Skeletal muscle cell (primary cell): ENCODE measurements at regions not wholly inside any gene's neighbourhood (a gene's known extent, or its start where the extent isn't known, plus 50 kb on each side); places are given as distances from the start of the nearest gene placed in this dataset.

Source experiments
- DNase-seq: peaks from one replicate; pipeline ENCODE4 v3.0.0-alpha.2; 2010; ENCODE audit warnings: low read depth
- H3K4me3 ChIP-seq: 2 replicates; pipeline ENCODE4 v1.5.1; 2011; ENCODE audit warnings: low read depth, mild to moderate bottlenecking, control low read depth, low read length, moderate library complexity

DNA sequence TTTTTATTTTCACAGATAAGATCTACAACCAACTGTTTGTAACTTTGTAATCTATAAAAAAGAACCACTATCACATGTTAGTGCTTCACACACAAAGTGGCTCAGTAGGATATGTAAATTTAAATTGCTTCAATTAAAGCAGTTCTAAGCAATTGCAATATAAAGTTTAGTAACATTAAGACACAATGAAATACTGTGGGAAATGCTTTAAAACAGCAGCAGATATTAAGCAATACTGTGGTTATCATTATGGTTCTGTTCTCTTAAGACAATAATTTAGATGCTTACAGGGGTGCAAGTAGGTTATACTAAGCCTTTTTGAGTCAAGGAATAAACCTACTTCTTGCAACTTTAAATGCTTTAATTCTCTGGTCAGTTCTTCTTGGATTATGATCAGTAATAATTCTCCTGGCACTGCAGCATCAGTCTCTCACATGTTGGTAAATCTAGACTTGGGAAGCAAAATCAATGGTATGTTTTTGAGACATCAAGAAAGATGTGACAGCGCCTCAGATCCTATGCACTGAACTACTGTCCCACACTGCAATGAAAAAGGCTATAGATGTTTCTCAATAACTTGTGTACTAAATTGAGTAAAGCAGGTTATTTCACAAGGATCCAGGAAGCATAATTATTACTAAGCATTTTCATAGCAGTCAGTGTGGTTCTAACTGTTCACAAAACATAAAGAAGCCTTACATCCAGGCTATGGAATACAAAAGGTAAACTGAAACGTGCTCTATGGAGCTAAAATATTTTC is 338.7 kb upstream of the PDE4D start:
- H3K4me3 ChIP-seq, result no peak overlapping the region
- DNase-seq, result no peak

DNA sequence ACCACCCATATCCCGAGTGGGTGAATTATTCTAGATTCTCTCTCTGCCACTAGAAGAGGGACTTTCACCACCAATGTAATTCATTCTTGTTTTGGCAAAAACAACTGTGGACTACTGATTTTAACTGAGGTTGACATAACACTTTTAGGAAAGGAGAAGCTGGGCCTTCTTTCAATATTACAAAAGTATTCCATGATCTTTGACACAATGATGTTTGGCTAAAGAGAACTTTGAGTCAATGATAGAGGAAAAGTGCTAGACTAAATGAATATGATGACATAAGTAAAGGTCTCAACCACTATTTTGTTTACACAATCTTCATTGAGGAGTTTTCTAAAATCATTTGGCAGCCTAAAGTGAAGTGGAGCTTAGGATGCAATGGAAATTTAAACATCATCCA is 336.9 kb upstream of the PDE4D start:
- DNase-seq, result no peak

DNA sequence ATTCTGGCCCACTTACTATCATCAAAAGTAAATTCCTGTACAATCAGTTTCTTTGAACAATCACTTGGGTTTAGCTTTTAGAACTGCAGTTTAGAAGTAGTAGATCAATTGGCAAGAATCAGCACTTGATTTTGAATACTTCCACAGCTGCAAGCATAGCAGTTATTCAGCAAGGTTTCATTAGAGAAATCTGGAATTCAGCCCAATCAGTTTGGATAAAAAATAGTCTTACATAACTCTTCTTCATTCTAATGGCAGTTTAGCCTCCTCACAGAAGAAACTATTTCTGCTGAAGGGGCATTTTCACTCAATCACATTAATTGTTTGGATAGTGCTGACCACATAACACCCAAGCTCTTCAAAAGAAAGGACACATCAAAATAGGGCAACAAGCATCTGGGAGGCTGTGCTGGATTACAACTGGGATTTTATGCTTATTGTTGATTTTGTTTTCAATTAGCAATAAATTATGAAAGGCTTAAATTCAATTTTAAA is 336.2 kb upstream of the PDE4D start:
- no peak overlapping the region for H3K4me3 ChIP-seq
- DNase-seq, result no peak

More for the DNA sequence above, 336.9 kb upstream of the PDE4D start:
- no peak overlapping the region for H3K4me3 ChIP-seq

DNA sequence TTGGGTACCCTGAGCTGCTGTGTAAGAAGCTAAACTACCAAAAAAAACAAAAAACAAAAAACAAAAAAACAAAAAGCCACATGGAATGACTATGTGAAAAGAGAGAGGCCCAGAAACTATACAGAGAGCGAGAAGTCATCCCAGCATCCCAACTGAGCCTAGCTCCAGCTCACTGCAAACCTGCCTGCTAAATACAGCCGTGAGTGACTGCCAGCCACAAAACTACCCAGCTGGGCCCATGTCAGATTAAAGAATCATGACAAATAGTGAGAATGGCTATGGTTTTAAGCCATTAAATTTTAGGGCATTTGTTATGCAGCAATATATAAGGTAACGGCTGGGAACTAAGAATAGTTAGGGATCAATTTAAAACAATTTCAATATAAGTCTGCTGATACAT is 335.1 kb upstream of the PDE4D start:
- DNase-seq, result no peak

DNA sequence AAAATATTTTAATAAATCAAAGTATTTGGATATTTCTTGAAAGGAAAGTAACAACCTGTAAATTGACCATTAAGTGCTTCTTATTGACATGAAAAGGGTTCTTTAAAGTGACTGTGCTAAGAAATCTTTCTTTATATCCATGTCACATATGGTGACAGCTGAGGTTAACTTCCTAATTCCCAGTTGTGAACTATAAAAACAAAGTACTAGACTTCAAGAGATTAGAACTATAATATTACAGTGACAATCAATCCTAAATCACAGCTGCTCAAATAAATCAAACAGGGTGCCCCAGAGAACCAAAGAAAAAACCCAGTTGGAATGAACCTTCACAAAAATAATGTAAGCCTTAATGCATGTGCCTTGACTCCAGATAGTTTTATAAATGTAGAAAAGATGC is 332.6 kb upstream of the PDE4D start:
- H3K4me3 ChIP-seq, result no peak overlapping the region
- no peak for DNase-seq

More for the DNA sequence above, 335.1 kb upstream of the PDE4D start:
- no peak overlapping the region for H3K4me3 ChIP-seq

DNA sequence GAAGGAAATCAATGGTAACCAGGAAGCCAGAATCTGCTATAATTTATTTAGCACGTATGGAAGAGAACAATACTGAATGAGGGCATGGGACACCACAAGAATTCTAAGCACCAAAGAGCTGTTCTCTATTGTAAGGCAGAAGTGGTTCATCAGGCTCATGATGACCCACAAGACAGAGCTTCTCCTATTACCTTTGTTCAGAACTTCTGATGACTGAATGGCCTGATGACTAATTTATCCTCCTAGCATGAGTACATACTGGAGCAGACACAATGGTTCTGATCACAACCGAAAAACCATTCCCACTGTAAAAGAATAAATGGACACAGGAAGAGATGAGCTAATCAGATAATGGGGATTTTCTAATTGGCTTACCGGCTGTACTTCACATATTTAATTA is 329.8 kb upstream of the PDE4D start:
- peak; percentile 47 for DNase-seq
- no peak overlapping the region for H3K4me3 ChIP-seq

DNA sequence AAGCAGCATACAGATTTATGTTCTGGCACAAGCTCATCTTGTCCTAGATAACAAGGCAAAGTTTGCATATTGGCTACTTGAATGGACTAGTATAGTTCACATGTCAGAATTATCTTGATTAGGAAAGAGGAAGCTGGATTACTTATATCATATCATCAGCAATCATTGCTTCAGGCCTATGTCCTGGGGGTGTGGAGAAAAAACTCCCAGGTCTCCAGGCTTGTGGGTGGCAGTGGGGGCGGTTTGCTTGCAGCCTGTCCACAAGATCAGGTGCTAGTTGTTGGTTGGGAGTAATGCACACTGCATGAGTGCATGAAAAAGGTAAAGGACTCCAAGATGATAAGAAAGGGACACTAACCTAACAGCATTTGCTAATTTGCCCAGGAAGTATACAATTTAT is 326.4 kb upstream of the PDE4D start:
- no peak for DNase-seq
- H3K4me3 ChIP-seq, result no peak overlapping the region

DNA sequence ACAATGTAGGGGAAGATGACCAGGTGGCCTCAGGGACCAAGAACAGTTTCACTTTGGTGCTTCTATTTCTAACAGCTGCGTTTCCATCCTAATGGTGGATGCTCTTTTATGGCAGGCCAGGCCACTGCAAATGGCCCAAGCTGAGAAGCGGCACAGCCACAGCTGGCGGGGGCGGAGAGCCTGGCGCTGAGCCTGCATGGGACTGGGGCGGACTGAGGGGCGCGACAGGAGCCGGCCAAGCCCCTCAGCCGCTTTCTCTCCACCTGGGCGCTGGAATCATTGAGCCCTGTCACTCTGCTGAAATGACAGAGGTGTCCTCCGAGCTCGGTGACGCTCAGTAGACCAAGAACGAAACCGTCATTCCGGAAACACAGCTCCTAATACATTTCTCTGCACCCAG is 317.3 kb upstream of the PDE4D start:
- DNase-seq, result no peak
- H3K4me3 ChIP-seq, result peak overlapping the region; percentile 39

DNA sequence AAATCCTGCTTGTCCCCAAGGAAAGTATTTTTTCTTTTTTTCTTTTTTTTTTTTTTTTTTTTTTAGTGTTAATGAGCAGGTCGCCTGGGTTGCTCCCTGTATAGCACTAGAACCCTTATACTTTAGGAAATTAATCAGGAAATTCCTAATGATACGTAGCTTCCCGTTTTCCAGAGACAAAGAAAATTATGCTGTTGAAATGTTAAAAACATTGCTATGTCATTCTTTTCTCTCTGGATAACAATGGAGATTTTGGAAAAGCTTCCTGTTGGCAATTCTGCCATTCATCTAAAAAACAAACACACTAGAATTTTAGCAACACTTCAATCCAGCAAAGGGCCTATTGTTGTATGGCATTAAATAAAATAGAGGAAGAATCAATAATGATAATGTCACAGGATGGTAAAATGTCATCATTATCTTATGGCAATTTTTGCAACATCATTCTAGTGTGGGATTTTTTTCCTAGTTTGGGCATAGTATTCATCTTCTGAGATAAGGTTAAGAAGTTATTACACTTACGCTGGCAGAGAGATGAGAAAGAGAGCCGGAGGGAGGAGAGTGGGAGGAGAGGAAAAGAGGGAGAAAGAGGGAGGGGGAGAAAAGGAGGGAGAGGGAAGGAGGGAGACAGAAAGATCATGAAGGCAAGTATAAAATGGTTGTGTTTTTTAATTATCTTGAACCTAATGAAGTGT is 315.8 kb upstream of the PDE4D start:
- no peak overlapping the region for H3K4me3 ChIP-seq
- DNase-seq, result no peak

DNA sequence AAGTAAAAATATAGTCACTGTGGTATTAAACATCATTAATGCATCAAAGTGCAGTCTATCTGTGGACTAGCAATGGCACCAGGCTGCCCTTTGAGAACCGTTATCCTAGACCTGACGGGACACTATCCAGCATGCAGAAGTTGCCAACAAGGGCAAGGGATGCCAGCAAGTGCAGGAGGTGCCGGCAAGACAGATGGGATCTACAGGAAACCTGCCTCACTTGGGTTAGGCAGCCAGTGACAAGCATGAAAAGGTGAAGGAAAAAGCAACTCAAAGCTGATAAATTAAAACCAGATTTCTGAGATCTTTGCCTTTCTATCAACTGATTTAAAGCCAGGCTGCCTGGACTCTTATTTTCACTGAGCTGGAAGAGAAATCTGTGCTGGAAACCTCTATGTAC is 315.2 kb upstream of the PDE4D start:
- H3K4me3 ChIP-seq, result no peak overlapping the region
- DNase-seq, result no peak

DNA sequence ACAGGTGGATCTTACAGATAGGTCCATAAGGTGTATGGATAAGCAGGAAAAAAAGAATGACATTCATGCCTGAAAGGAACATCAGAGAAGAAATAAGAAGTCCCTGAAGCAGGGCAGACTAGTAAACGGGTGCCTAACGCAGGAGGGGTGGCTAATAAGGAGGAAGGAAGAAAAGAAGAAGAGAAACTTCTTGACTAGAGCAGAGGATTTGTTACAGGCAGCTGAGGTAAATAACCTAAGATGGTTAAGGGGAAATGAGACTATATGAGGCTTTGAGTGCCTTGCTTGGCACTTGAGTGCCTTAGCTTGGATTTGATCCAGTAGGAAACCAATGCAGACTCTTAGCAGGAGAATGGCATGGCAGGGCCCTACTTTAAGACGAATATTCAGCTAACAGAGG is 313.5 kb upstream of the PDE4D start:
- no peak overlapping the region for H3K4me3 ChIP-seq
- no peak for DNase-seq

DNA sequence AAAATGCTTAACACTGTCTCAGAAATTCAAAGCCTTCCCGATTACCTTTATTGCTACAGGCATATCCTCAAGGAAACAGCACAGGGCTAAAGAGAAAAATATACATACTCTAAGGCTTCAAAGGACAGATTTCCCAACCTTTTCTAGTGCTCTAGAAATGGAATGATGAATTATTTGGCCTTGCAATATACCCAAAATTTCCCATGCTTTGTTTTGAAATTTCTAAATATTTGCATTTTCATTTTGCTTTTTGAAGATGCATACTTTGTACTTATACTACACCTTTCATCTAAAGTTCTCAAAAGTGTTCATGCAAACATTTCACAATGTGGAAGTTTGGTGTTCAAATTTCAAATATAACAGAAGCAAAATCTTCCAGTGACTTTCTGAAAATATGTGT is 312.7 kb upstream of the PDE4D start:
- H3K4me3 ChIP-seq, result no peak overlapping the region
- DNase-seq, result no peak

DNA sequence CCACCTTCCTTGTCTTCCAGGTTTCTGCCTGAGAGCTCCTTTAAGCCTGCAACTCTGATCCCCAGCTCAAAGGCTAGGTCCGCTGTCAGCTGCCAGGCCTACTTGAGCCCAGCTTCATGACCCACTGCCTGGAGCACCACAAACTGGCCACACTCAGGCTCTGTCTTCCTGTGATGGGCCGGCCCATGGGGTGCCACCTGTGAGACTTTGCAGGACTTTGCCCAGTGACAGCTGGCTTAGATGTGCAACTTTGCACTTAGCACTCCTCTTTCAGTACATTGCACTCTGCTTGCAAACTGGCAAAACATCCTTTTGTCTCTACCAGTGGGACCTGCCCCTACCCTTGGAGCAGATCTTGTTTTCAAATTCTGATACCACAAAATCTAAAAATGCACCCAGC is 311.5 kb upstream of the PDE4D start:
- no peak for DNase-seq
- H3K4me3 ChIP-seq, result no peak overlapping the region

DNA sequence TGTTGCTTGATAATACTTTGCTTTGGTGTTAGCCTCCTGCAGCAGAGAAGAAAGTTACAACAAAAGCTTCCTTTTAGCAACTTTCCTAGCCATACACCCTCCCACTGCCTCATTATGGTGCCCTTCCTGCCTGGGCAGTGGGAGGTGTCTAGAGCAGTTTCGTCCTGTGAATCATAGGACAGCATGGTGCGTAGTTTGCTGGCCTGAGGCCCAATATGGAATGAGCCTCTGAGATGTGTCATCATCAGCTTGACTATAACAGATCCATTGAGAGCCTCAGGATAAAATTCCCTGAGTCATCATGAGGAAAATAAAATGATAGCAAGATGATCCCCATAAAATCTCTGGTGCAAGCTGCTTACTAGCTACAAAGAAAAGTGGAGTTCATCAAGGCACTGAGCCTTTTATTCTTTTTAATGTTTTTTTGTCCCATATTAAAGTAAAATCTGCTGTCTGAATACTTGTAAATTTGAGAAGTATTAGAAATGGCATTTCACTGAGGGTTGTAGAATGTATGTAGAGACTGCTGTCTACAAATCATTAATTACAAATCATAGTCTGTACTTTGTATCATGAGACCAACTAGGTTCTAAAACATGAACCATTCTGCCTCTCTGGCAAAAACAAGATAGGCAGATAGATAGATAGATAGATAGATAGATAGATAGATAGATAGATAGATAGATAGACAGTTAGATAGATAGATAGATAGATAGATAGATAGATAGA is 303.0 kb upstream of the PDE4D start:
- peak; percentile 99 for DNase-seq
- no peak overlapping the region for H3K4me3 ChIP-seq

DNA sequence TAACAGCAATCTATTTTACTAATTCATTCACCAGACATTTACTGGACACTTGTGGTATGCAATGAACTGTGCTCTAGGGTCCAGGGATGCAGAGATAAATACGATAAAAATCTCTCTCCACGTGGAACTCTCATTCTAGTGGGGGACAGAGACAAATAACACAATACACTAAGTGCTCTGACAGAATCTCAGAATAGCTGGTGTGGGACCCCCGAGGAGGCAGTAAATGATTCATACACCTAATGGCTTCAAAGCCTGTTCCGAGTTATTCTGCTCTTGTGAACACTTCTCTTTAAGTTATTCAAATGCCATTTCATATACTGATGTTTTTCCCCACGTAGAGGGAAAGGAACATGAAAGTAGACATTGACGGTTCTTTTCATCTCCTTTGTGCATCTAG is 302.0 kb upstream of the PDE4D start:
- H3K4me3 ChIP-seq, result no peak overlapping the region
- DNase-seq, result no peak

DNA sequence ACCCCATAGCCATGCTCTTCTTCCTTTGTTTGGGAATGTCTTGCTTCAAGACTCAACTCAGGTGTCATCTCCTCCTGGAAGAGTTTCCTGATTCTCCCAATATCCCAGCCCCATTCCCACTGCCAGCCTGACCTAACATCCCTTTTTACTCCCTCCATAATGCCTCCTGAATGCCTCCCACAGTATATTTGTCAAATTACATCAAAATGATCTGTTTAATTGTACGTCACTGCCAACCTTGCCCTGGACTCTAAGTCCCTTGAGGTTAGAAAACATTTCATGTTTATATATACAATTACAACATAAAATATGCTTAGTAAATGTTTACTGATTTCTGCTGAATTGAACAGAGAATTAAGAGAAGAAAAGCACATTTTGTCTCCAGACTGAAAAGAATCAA is 301.6 kb upstream of the PDE4D start:
- DNase-seq, result no peak
- no peak overlapping the region for H3K4me3 ChIP-seq

DNA sequence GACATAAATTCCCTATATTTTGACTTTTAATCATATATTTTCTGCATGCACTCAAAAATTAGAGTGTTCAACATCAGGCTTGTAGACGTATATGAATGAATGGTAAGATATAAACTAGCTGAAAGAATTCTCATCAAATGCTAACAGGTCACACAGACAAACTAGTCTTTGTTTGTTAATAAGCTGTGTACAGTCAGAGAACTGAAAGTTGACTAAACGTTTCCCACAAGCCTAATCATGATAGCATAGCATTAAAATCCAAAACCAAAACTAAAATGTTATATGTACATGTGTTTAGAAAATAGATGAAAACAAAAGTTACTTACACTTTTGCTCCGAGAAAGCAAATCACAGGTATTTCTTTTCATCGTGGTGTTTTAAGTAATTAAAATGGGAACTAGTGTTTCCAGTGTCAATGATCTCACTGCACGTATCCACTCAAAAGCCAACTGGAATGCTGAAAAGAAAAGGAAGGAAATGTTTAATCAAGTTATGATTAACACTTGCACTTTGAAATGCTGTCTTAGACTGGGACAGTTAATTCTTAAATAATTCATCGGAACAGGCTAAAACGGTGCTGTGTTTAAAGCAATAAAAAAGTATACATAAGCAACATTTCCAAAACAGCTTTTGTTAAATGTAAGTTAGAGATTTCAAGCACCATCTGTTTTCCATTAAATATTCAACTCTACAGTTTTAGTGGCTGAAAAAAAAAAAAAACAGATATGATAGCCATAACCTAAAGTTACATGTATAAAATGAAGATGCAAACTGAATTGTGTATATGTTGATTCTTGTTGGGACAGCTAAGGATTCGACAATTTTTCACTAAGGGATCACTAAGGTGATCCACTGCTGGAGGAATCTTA is 291.9 kb upstream of the PDE4D start:
- H3K4me3 ChIP-seq, result no peak overlapping the region
- DNase-seq, result no peak

DNA sequence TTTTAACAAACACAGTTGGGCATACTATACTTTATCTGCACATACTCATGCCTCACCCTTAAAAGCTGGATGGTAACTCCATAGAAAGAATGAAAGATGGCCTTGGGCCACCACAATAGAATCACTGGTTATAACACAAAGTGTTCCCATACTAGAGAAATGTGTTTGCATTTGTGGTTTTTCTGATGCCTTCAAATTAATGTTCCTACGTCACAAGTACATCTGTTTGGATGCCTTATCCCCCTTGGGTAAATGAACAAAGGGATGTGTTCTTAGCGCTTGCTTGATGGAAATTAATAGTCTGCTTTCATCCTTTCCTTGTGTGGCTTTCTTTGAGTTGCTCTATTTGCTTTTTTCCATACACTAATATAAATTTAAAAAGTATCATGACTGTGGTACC is 291.1 kb upstream of the PDE4D start:
- H3K4me3 ChIP-seq, result no peak overlapping the region
- DNase-seq, result peak; percentile 54

DNA sequence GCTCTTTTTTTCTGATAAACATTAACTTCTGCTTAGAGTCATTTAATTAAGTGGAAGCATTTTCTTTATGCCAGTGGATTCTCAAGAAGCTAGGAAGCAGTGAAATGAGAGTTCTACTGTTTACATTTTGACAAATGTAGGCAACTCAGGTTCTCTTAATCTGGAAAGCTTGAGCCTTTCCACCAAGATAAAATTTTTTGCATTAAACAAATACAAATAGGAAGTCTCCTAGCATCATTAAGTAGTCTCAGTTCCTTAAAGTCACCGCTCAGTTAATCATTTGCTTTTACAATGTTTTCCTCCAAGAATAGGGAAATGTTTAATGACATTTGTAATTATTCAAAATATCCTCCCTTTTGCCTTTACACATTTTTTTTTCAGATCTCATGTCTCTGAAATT is 290.4 kb upstream of the PDE4D start:
- H3K4me3 ChIP-seq, result no peak overlapping the region
- no peak for DNase-seq

DNA sequence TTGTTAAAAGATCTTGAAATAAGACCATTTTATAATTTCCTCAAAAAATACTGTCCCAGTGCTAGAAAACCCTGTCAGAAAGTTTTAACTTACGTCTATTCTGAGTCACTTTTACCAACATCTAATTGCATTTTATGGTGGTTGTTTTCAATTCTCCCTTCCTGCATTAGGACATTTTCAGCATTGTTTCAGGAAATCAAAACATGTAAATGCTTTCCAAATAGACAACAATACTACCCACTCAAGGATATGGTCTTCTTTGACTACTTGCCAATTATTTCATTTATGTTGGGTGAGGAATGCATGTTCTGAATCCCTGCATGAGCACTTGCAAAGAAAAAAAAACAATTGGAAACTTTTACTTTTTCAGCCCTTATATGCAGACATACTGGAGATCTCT is 284.6 kb upstream of the PDE4D start:
- no peak for DNase-seq
- H3K4me3 ChIP-seq, result no peak overlapping the region
